ENCODE measurements at regions not wholly inside any gene's neighbourhood (a gene's known extent, or its start where the extent isn't known, plus 50 kb on each side); places are given as distances from the start of the nearest gene placed in this dataset.

DNA sequence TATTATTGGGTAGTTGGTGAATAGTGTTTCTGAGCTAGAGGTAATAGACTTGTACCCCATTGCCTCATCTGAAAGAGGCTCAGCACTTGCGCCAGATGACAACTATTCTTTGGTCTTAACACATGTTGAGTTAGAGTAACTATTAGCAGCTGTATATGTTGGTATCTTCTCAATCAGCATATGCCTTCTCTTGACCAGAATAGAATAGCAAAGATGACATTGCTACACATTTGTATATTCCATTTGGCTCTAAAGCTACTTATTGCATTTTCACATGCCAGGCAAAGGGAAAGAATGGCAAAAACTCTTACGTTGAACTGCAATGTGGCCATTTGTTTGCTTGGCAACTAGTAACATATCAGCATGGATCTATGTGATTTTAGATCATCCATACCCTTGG, 173.8 kb upstream of the AGR3 start:
- CTCF ChIA-PET: no interaction called here

DNA sequence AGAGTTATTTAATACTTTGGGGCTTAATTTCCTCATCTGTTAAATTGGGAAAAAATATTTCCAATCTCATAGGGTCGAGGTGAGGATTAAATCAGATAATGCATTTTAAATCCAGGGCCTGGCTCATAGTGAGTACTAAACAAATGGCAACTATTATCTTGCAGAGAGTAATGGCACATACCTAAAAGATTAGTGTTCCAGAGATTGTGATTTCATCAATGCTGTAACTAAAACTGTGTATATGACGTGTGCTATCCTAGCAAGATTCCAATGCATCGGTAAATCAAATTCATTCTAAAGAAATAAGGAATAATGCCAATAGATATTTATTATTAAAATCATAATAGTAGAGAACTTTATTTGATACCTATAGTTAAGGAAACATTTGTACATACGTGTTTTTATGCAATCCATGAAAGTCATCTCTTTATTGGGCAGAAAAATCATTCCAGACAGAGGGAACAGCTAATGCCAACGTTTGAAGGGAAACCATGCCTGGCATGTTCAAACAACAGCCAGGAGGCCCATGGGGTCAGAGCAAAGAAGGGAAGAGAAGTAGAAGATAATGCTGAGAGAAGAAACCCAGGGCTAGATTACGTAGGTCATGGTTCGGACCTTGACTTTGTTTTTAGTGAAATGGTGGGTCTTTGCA, 174.8 kb upstream of the AGR3 start:
- no peak overlapping the region for H3K9ac ChIP-seq (ENCODE audit: low read length)
- no peak overlapping the region for H3K27ac Mint-ChIP-seq
- peaks cover 12% of the 10 kb centered on the region for H3K4me1 Mint-ChIP-seq
- intact Hi-C loops (cut with micrococcal nuclease): no loop called here
- no peaks in the 10 kb centered on the region for H3K9me3 Mint-ChIP-seq (ENCODE audit: insufficient read depth)
- H2AFZ ChIP-seq (ENCODE audit: insufficient read depth, low read depth, low read length, poor library complexity, severe bottlenecking): no peak overlapping the region
- no peak for ATAC-seq (ENCODE audit: low read depth)
- no peak for DNase-seq
- no peak overlapping the region for H3K27ac ChIP-seq (ENCODE audit: low read length in 2 of 2)
- H3K27me3 ChIP-seq (replicated peaks in 1 of 4; ENCODE audit: control extremely low read depth in 1 of 4, control insufficient read depth in 3 of 4, insufficient read depth in 4 of 4, low read length in 3 of 4): no peaks in the 10 kb centered on the region
- no peaks in the 10 kb centered on the region for H3K27me3 Mint-ChIP-seq
- no peak for TF ChIP-seq EZH2 (IDR thresholded peaks at IDR 0.05; ENCODE audit: borderline replicate concordance, insufficient read depth, low read depth, low read length, poor library complexity, severe bottlenecking)
- TF ChIP-seq, protein P1, sequence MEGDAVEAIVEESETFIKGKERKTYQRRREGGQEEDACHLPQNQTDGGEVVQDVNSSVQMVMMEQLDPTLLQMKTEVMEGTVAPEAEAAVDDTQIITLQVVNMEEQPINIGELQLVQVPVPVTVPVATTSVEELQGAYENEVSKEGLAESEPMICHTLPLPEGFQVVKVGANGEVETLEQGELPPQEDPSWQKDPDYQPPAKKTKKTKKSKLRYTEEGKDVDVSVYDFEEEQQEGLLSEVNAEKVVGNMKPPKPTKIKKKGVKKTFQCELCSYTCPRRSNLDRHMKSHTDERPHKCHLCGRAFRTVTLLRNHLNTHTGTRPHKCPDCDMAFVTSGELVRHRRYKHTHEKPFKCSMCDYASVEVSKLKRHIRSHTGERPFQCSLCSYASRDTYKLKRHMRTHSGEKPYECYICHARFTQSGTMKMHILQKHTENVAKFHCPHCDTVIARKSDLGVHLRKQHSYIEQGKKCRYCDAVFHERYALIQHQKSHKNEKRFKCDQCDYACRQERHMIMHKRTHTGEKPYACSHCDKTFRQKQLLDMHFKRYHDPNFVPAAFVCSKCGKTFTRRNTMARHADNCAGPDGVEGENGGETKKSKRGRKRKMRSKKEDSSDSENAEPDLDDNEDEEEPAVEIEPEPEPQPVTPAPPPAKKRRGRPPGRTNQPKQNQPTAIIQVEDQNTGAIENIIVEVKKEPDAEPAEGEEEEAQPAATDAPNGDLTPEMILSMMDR (IDR thresholded peaks at IDR 0.05): no peak
- H3K9me3 ChIP-seq (ENCODE audit: control extremely low read depth in 1 of 3, control insufficient read depth in 2 of 3, insufficient read depth in 1 of 3, low read length in 2 of 3): peaks cover 0 to 4% (median 0%) of the 10 kb centered on the region in 3 donors
- POLR2A ChIA-PET: no interaction called here
- CTCF ChIA-PET: no interaction called here
- no peak overlapping the region for H3K4me2 ChIP-seq (replicated peaks; ENCODE audit: low read depth, low read length, poor library complexity, severe bottlenecking)
- no peaks in the 10 kb centered on the region for H3K36me3 ChIP-seq (replicated peaks in 1 of 2; ENCODE audit: control extremely low read depth in 1 of 2, control insufficient read depth in 1 of 2, extremely low read depth in 1 of 2, insufficient read depth in 2 of 2, low read length in 1 of 2)
- H3K4me3 ChIP-seq (ENCODE audit: control extremely low read depth in 1 of 5, extremely low read depth in 1 of 5, insufficient read depth in 1 of 5, low read depth in 2 of 5, low read length in 4 of 5): no peak overlapping the region
- WGBS (ENCODE audit: insufficient coverage): 95% methylated on average over 3 of the region's 7 CpGs
- no peaks in the 10 kb centered on the region for H3K79me2 ChIP-seq (ENCODE audit: control insufficient read depth, insufficient read depth, low read length)
- H4K20me1 ChIP-seq (ENCODE audit: control insufficient read depth, insufficient read depth, low read length, poor library complexity, severe bottlenecking): no peaks in the 10 kb centered on the region
- no peak overlapping the region for H3K4me3 Mint-ChIP-seq
- H3K4me1 ChIP-seq (ENCODE audit: control insufficient read depth in 2 of 2, insufficient read depth in 2 of 2, low read length in 2 of 2): no peaks in the 10 kb centered on the region

More for the DNA sequence above, 173.8 kb upstream of the AGR3 start:
- no peaks in the 10 kb centered on the region for H3K79me2 ChIP-seq (ENCODE audit: control insufficient read depth, insufficient read depth, low read length)
- Mint-ChIP-seq H3K9me3 (ENCODE audit: insufficient read depth) (no peaks in the 10 kb centered on the region), H3K4me1 (peaks cover 12% of the 10 kb centered on the region), H3K27ac (no peak overlapping the region), H3K27me3 (no peaks in the 10 kb centered on the region), H3K4me3 (no peak overlapping the region)
- WGBS (ENCODE audit: insufficient coverage): 88% methylated on average over 1 of the region's 2 CpGs
- peaks cover 0 to 4% (median 0%) of the 10 kb centered on the region in 3 donors for H3K9me3 ChIP-seq (ENCODE audit: control extremely low read depth in 1 of 3, control insufficient read depth in 2 of 3, insufficient read depth in 1 of 3, low read length in 2 of 3)
- no peaks in the 10 kb centered on the region for H3K36me3 ChIP-seq (replicated peaks in 1 of 2; ENCODE audit: control extremely low read depth in 1 of 2, control insufficient read depth in 1 of 2, extremely low read depth in 1 of 2, insufficient read depth in 2 of 2, low read length in 1 of 2)
- H3K27me3 ChIP-seq (replicated peaks in 1 of 4; ENCODE audit: control extremely low read depth in 1 of 4, control insufficient read depth in 3 of 4, insufficient read depth in 4 of 4, low read length in 3 of 4): no peaks in the 10 kb centered on the region
- no peak overlapping the region for H3K4me3 ChIP-seq (ENCODE audit: control extremely low read depth in 1 of 5, extremely low read depth in 1 of 5, insufficient read depth in 1 of 5, low read depth in 2 of 5, low read length in 4 of 5)
- POLR2A ChIA-PET: no interaction called here
- H3K27ac ChIP-seq (ENCODE audit: low read length in 2 of 2): no peak overlapping the region
- H3K9ac ChIP-seq (ENCODE audit: low read length): no peak overlapping the region
- ATAC-seq (ENCODE audit: low read depth) (no peak), DNase-seq (no peak)
- intact Hi-C loops (cut with micrococcal nuclease): no loop called here
- H4K20me1 ChIP-seq (ENCODE audit: control insufficient read depth, insufficient read depth, low read length, poor library complexity, severe bottlenecking): no peaks in the 10 kb centered on the region
- H3K4me1 ChIP-seq (ENCODE audit: control insufficient read depth in 2 of 2, insufficient read depth in 2 of 2, low read length in 2 of 2): no peaks in the 10 kb centered on the region
- no peak for TF ChIP-seq EZH2 (IDR thresholded peaks at IDR 0.05; ENCODE audit: borderline replicate concordance, insufficient read depth, low read depth, low read length, poor library complexity, severe bottlenecking)
- TF ChIP-seq, protein P1 (IDR thresholded peaks at IDR 0.05): no peak
- no peak overlapping the region for H3K4me2 ChIP-seq (replicated peaks; ENCODE audit: low read depth, low read length, poor library complexity, severe bottlenecking)
- no peak overlapping the region for H2AFZ ChIP-seq (ENCODE audit: insufficient read depth, low read depth, low read length, poor library complexity, severe bottlenecking)

Measured in B cell (primary cell).